CD14-positive monocyte (primary cell): ENCODE measurements at regions not wholly inside any gene's neighbourhood (a gene's known extent, or its start where the extent isn't known, plus 50 kb on each side); places are given as distances from the start of the nearest gene placed in this dataset.

ENCODE experiments used
- DNase-seq, 3 donors: peaks; one replicate each; pipeline ENCODE4 v3.0.0-alpha.2; 2011 to 2022
- H2AFZ ChIP-seq: 2 replicates; pipeline ENCODE4 v1.6.0; 2012; ENCODE audit warnings: mild to moderate bottlenecking, low read depth, low read length, inconsistent platforms; ENCODE audit not compliant: insufficient read depth, poor library complexity, severe bottlenecking
- H3K27ac ChIP-seq, 2 donors: 1 replicate in 1 of 2; 2 replicates in 1 of 2; pipeline ENCODE4 v1.5.1; 2012 to 2013; ENCODE audit warnings: low read length in 2 of 2, control low read depth in 1 of 2, inconsistent platforms in 1 of 2, low read depth in 1 of 2, mild to moderate bottlenecking in 1 of 2
- H3K27me3 ChIP-seq, 2 donors: one replicate each; pipeline versions ENCODE4 v1.6.0 to v1.6.1; 2011 to 2013; ENCODE audit warnings: low read length in 2 of 2; ENCODE audit not compliant: control insufficient read depth in 2 of 2, insufficient read depth in 2 of 2
- H3K36me3 ChIP-seq, 2 donors: replicated peaks in 1 of 2; 1 replicate in 1 of 2; 2 replicates in 1 of 2; pipeline versions ENCODE4 v1.5.1 to v1.6.1; 2012 to 2013; ENCODE audit warnings: low read length in 2 of 2, control low read depth in 1 of 2, inconsistent platforms in 1 of 2, mild to moderate bottlenecking in 1 of 2; ENCODE audit not compliant: insufficient read depth in 2 of 2, control insufficient read depth in 1 of 2
- H3K4me1 ChIP-seq, 2 donors: 1 replicate in 1 of 2; 2 replicates in 1 of 2; pipeline versions ENCODE4 v1.5.1 to v1.6.1; 2012 to 2013; ENCODE audit warnings: low read length in 2 of 2, control low read depth in 1 of 2, inconsistent platforms in 1 of 2, mild to moderate bottlenecking in 1 of 2, moderate library complexity in 1 of 2; ENCODE audit not compliant: insufficient read depth in 2 of 2, control insufficient read depth in 1 of 2
- H3K4me2 ChIP-seq: replicated peaks from 2 replicates; pipeline ENCODE3; 2012; ENCODE audit warnings: low read length, moderate library complexity, mild to moderate bottlenecking; ENCODE audit not compliant: poor library complexity, severe bottlenecking; ENCODE audit errors: extremely low read depth
- H3K4me3 ChIP-seq, 3 experiments: fragments of 200-600 bp in 1 of 3; sonication (generic) in 1 of 3; replicated peaks in 1 of 3; 1 replicate in 2 of 3; 2 replicates in 1 of 3; pipeline ENCODE4 v1.5.1; 2011 to 2013; ENCODE audit warnings: low read length in 3 of 3, mild to moderate bottlenecking in 3 of 3, control low read depth in 2 of 3, low read depth in 2 of 3, inconsistent platforms in 1 of 3, moderate library complexity in 1 of 3
- H3K79me2 ChIP-seq: 2 replicates; pipeline ENCODE4 v1.6.0; 2012; ENCODE audit warnings: mild to moderate bottlenecking, control low read depth, inconsistent platforms, low read length, moderate library complexity; ENCODE audit not compliant: insufficient read depth
- H3K9ac ChIP-seq: 2 replicates; pipeline ENCODE4 v1.6.0; 2017; ENCODE audit warnings: low read length, mild to moderate bottlenecking; ENCODE audit not compliant: insufficient read depth, poor library complexity, severe bottlenecking
- H3K9me3 ChIP-seq, 2 donors: replicated peaks in 1 of 2; 1 replicate in 1 of 2; 2 replicates in 1 of 2; pipeline versions ENCODE4 v1.5.1 to v1.6.1; 2012 to 2013; ENCODE audit warnings: low read length in 2 of 2, control low read depth in 1 of 2; ENCODE audit not compliant: control insufficient read depth in 1 of 2, insufficient read depth in 1 of 2
- H4K20me1 ChIP-seq: 2 replicates; pipeline ENCODE4 v1.6.0; 2012; ENCODE audit warnings: mild to moderate bottlenecking, low read length, control low read depth, moderate library complexity; ENCODE audit not compliant: insufficient read depth
- H3K27ac Mint-ChIP-seq, 7 donors: one replicate each; pipeline ENCODE4 v1.8.0; 2020; ENCODE audit warnings: mild to moderate bottlenecking in 7 of 7, mixed read lengths in 7 of 7, moderate library complexity in 6 of 7, inconsistent platforms in 2 of 7
- H3K27me3 Mint-ChIP-seq, 3 donors: one replicate each; pipeline ENCODE4 v1.8.0; 2021 to 2022; ENCODE audit warnings: low read depth in 3 of 3, mild to moderate bottlenecking in 3 of 3, mixed read lengths in 3 of 3, moderate library complexity in 3 of 3, inconsistent platforms in 1 of 3
- H3K36me3 Mint-ChIP-seq, 2 donors: one replicate each; pipeline ENCODE4 v1.8.0; 2020; ENCODE audit warnings: mixed read lengths in 2 of 2, inconsistent platforms in 1 of 2, mild to moderate bottlenecking in 1 of 2
- H3K4me1 Mint-ChIP-seq: one replicate; pipeline ENCODE4 v1.8.0; 2020; ENCODE audit warnings: mild to moderate bottlenecking, mixed read lengths
- H3K4me3 Mint-ChIP-seq, 2 donors: one replicate each; pipeline ENCODE4 v1.8.0; 2020; ENCODE audit warnings: mild to moderate bottlenecking in 2 of 2, mixed read lengths in 2 of 2, moderate library complexity in 1 of 2
- H3K9me3 Mint-ChIP-seq, 7 donors: one replicate each; pipeline ENCODE4 v1.8.0; 2020 to 2022; ENCODE audit warnings: mixed read lengths in 7 of 7, mild to moderate bottlenecking in 6 of 7, moderate library complexity in 6 of 7, inconsistent platforms in 2 of 7
- WGBS: methylation state at CpG from one replicate; pipeline ENCODE4 v1.1.5; 2013; ENCODE audit warnings: missing lambda C conversion rate; ENCODE audit not compliant: insufficient coverage; 5-methylcytosine and 5-hydroxymethylcytosine counted together
- intact Hi-C, 2 donors: fragments of 100-400 bp; cut with micrococcal nuclease; formaldehyde crosslinking; loops; one replicate each; pipeline versions ENCODE4 v1.15.0 to v1.15.1; 2023
- TF ChIP-seq, protein P1 (sequence below): fragments of 200-600 bp; IDR thresholded peaks from one replicate; pipeline ENCODE4 v1.8.0; 2022; ENCODE audit warnings: antibody characterized with exemption, mild to moderate bottlenecking

DNA sequence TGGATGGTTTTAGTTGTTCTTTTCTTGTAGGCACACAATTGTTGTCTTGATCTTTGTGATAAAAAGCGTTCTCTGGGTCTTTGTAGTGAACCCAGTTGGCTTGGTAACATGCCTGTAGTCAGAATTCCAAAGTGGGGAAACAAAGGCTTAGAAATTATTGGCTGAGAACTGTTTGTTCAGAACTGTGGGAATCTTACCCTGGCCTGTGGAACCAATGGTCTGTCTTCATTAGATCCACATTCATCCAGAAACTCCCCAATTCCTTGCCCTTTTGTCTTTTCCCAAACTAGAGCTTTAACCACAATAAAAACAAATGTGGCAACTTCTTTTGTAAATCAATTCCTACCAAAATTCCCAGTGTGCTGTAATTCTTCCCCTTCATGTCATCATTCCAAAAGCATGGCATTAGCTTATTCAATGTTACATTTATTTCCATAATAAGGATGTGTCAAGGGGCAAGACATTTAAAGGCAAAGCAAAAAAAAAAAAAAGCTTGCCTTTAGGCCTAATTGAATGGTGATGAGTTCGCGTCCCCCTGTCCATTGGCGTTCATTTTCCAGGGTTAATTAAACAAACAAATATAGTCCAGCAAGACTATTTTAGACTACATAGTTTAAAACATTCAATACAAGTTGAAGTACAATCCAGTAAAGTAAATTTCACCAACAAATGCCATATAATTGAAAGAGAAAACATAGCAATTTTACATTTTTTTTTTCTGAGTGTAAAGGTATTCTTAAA is 249.8 kb upstream of the ZNF608 start:
- no peaks in the 10 kb centered on the region for H3K36me3 Mint-ChIP-seq
- Histone ChIP-seq H3K4me3 (no peak overlapping the region), H3K79me2 (no peaks in the 10 kb centered on the region), H3K4me1 (no peaks in the 10 kb centered on the region), H2AFZ (no peak overlapping the region), H3K9me3 (no peaks in the 10 kb centered on the region), H3K27ac (no peak overlapping the region), H4K20me1 (no peaks in the 10 kb centered on the region), H3K36me3 (no peaks in the 10 kb centered on the region), H3K9ac (no peak overlapping the region), H3K27me3 (peaks cover 2% of the 10 kb centered on the region in 2 donors), H3K4me2 (no peak overlapping the region)
- DNase-seq: no peak
- no peak overlapping the region for H3K27ac Mint-ChIP-seq
- no peak overlapping the region for H3K4me3 Mint-ChIP-seq
- intact Hi-C loops: no loop called here
- WGBS: 93% methylated on average over 2 of the region's 4 CpGs
- H3K9me3 Mint-ChIP-seq: peaks cover 0 to 6% (median 0%) of the 10 kb centered on the region in 7 donors
- H3K27me3 Mint-ChIP-seq: peaks cover 4 to 6% (median 5%) of the 10 kb centered on the region in 3 donors
- TF ChIP-seq, protein P1, sequence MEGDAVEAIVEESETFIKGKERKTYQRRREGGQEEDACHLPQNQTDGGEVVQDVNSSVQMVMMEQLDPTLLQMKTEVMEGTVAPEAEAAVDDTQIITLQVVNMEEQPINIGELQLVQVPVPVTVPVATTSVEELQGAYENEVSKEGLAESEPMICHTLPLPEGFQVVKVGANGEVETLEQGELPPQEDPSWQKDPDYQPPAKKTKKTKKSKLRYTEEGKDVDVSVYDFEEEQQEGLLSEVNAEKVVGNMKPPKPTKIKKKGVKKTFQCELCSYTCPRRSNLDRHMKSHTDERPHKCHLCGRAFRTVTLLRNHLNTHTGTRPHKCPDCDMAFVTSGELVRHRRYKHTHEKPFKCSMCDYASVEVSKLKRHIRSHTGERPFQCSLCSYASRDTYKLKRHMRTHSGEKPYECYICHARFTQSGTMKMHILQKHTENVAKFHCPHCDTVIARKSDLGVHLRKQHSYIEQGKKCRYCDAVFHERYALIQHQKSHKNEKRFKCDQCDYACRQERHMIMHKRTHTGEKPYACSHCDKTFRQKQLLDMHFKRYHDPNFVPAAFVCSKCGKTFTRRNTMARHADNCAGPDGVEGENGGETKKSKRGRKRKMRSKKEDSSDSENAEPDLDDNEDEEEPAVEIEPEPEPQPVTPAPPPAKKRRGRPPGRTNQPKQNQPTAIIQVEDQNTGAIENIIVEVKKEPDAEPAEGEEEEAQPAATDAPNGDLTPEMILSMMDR: no peak
- no peaks in the 10 kb centered on the region for H3K4me1 Mint-ChIP-seq

DNA sequence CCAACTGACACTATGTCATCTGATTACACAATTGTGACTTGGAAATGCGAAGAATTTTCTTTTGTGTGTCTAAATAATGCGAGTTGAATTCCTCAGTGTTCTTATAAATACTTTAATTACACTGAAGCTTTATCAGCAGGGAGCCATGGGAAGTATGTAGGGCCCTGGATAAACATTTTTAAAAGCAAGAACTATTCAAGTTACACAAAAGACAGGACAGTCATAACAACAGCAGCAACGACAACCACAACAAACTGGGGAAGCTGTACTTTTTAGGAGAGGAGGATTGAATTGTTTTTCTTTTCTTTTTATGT is 250.3 kb upstream of the ZNF608 start:
- intact Hi-C loops: no loop called here
- Histone ChIP-seq H2AFZ (no peak overlapping the region), H3K79me2 (no peaks in the 10 kb centered on the region), H3K4me3 (no peak overlapping the region), H3K9ac (no peak overlapping the region), H3K27ac (no peak overlapping the region), H3K36me3 (no peaks in the 10 kb centered on the region), H3K4me1 (no peaks in the 10 kb centered on the region), H3K4me2 (no peak overlapping the region), H4K20me1 (no peaks in the 10 kb centered on the region), H3K9me3 (no peaks in the 10 kb centered on the region), H3K27me3 (peaks cover 4% of the 10 kb centered on the region in 2 donors)
- no peak overlapping the region for H3K4me3 Mint-ChIP-seq
- DNase-seq: no peak
- peaks cover 5 to 7% (median 6%) of the 10 kb centered on the region in 3 donors for H3K27me3 Mint-ChIP-seq
- TF ChIP-seq, protein P1: no peak
- H3K4me1 Mint-ChIP-seq: no peaks in the 10 kb centered on the region
- H3K36me3 Mint-ChIP-seq: no peaks in the 10 kb centered on the region
- H3K27ac Mint-ChIP-seq: no peak overlapping the region
- no CpG with 5 or more reads among the region's 3 CpGs for WGBS
- peaks cover 0 to 6% (median 0%) of the 10 kb centered on the region in 7 donors for H3K9me3 Mint-ChIP-seq
